GM20000 (cell line): ENCODE measurements at regions not wholly inside any gene's neighbourhood (a gene's known extent, or its start where the extent isn't known, plus 50 kb on each side); places are given as distances from the start of the nearest gene placed in this dataset.
"Not testable (repeated sequence)": the region's sequence is repeated elsewhere in the genome, so short reads cannot be mapped to it uniquely, and the experiment has no call there.

Source experiments
- DNase-seq: peaks from one replicate; pipeline ENCODE4 v3.0.0; 2012; ENCODE audit warnings: low spot score
- CTCF ChIP-seq: IDR thresholded peaks from 2 replicates; pipeline ENCODE4 v1.5.1; 2012; ENCODE audit warnings: mild to moderate bottlenecking, control low read depth; ENCODE audit errors: extremely low read depth, missing control alignments

GRCh38 chr9:29437526-29437925 lies 1864.2 kb upstream of the C9orf72 start:
- TF ChIP-seq CTCF, result no peak
- DNase-seq, result no peak

- no peak for DNase-seq
Measured at GRCh38 chr9:29439961-29440360, 1866.7 kb upstream of the C9orf72 start.

GRCh38 chr9:29440449-29440848 lies 1867.2 kb upstream of the C9orf72 start:
- TF ChIP-seq CTCF, result no peak
- no peak for DNase-seq

More at GRCh38 chr9:29439961-29440360, 1866.7 kb upstream of the C9orf72 start:
- TF ChIP-seq CTCF, result no peak

GRCh38 chr9:29445751-29446150 lies 1872.5 kb upstream of the C9orf72 start:
- DNase-seq, result no peak
- no peak for TF ChIP-seq CTCF

GRCh38 chr9:29449306-29449705 lies 1876.0 kb upstream of the C9orf72 start:
- DNase-seq, result no peak
- no peak for TF ChIP-seq CTCF

- DNase-seq, result not testable (repeated sequence)
Measured at GRCh38 chr9:29450343-29450875, 1877.1 kb upstream of the C9orf72 start.

GRCh38 chr9:29456940-29457339 lies 1883.7 kb upstream of the C9orf72 start:
- DNase-seq, result no peak
- TF ChIP-seq CTCF, result no peak

- TF ChIP-seq CTCF, result no peak
- DNase-seq, result no peak
Measured at GRCh38 chr9:29475471-29475870, 1902.2 kb upstream of the C9orf72 start.
